ENCODE measurements at regions not wholly inside any gene's neighbourhood (a gene's known extent, or its start where the extent isn't known, plus 50 kb on each side); places are given as distances from the start of the nearest gene placed in this dataset.

GRCh38 chr5:67301285-67301903 is 104.8 kb upstream of the CD180 start:
- no peaks in the 10 kb centered on the region for H3K27me3 ChIP-seq (ENCODE audit: control insufficient read depth in 4 of 4, insufficient read depth in 4 of 4, low read length in 3 of 4)
- H3K27ac ChIP-seq (ENCODE audit: low read depth in 1 of 2, low read length in 2 of 2), result no peak overlapping the region
- H3K4me1 ChIP-seq (ENCODE audit: control insufficient read depth in 4 of 4, insufficient read depth in 4 of 4, low read length in 3 of 4), result no peaks in the 10 kb centered on the region
- no peak for DNase-seq (ENCODE audit: low spot score)
- H3K36me3 ChIP-seq (ENCODE audit: control insufficient read depth in 4 of 4, insufficient read depth in 3 of 4, low read depth in 1 of 4, low read length in 3 of 4), result no peaks in the 10 kb centered on the region
- TF ChIP-seq HNF4A (conservative IDR thresholded peaks at IDR 0.05) (no peak), RAD21 (IDR thresholded peaks at IDR 0.05) (no peak), REST (IDR thresholded peaks at IDR 0.05) (no peak), RXRA (IDR thresholded peaks at IDR 0.05) (no peak), NR2F2 (IDR thresholded peaks at IDR 0.05) (no peak), GABPA (IDR thresholded peaks at IDR 0.05 in 1 of 2, conservative IDR thresholded peaks at IDR 0.05 in 1 of 2) (no peak), JUND (IDR thresholded peaks at IDR 0.05) (no peak), FOXA2 (IDR thresholded peaks at IDR 0.05) (no peak), SP1 (IDR thresholded peaks at IDR 0.05) (no peak), EGR1 (IDR thresholded peaks at IDR 0.05; ENCODE audit: low read depth in 2 of 2) (no peak)
- TF ChIP-seq, protein P1, sequence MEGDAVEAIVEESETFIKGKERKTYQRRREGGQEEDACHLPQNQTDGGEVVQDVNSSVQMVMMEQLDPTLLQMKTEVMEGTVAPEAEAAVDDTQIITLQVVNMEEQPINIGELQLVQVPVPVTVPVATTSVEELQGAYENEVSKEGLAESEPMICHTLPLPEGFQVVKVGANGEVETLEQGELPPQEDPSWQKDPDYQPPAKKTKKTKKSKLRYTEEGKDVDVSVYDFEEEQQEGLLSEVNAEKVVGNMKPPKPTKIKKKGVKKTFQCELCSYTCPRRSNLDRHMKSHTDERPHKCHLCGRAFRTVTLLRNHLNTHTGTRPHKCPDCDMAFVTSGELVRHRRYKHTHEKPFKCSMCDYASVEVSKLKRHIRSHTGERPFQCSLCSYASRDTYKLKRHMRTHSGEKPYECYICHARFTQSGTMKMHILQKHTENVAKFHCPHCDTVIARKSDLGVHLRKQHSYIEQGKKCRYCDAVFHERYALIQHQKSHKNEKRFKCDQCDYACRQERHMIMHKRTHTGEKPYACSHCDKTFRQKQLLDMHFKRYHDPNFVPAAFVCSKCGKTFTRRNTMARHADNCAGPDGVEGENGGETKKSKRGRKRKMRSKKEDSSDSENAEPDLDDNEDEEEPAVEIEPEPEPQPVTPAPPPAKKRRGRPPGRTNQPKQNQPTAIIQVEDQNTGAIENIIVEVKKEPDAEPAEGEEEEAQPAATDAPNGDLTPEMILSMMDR (IDR thresholded peaks at IDR 0.05; ENCODE audit: low read depth, low read length, missing input control), result no peak
- TF ChIP-seq, protein P2, sequence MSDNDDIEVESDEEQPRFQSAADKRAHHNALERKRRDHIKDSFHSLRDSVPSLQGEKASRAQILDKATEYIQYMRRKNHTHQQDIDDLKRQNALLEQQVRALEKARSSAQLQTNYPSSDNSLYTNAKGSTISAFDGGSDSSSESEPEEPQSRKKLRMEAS (IDR thresholded peaks at IDR 0.05), result no peak
- TF ChIP-seq, protein P3, sequence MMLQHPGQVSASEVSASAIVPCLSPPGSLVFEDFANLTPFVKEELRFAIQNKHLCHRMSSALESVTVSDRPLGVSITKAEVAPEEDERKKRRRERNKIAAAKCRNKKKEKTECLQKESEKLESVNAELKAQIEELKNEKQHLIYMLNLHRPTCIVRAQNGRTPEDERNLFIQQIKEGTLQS (IDR thresholded peaks at IDR 0.05), result no peak
- no peak overlapping the region for H3K4me3 ChIP-seq (ENCODE audit: low read depth in 1 of 3, low read length in 3 of 3)
- WGBS, result 72% methylated on average over 8 of the region's 8 CpGs
- no peaks in the 10 kb centered on the region for H3K9me3 ChIP-seq (ENCODE audit: control insufficient read depth in 4 of 4, low read length in 3 of 4)
- H3K9ac ChIP-seq (ENCODE audit: low read depth in 1 of 2, low read length in 2 of 2), result no peak overlapping the region

GRCh38 chr5:67300326-67300725 is 103.7 kb upstream of the CD180 start:
- no peak for DNase-seq (ENCODE audit: low spot score)
- Histone ChIP-seq H3K4me3 (ENCODE audit: low read depth in 1 of 3, low read length in 3 of 3) (no peak overlapping the region), H3K27me3 (ENCODE audit: control insufficient read depth in 4 of 4, insufficient read depth in 4 of 4, low read length in 3 of 4) (no peaks in the 10 kb centered on the region), H3K9ac (ENCODE audit: low read depth in 1 of 2, low read length in 2 of 2) (no peak overlapping the region), H3K27ac (ENCODE audit: low read depth in 1 of 2, low read length in 2 of 2) (no peak overlapping the region), H3K9me3 (ENCODE audit: control insufficient read depth in 4 of 4, low read length in 3 of 4) (no peaks in the 10 kb centered on the region), H3K36me3 (ENCODE audit: control insufficient read depth in 4 of 4, insufficient read depth in 3 of 4, low read depth in 1 of 4, low read length in 3 of 4) (no peaks in the 10 kb centered on the region), H3K4me1 (ENCODE audit: control insufficient read depth in 4 of 4, insufficient read depth in 4 of 4, low read length in 3 of 4) (no peaks in the 10 kb centered on the region)
- TF ChIP-seq HNF4G (IDR thresholded peaks at IDR 0.05), result no peak
- TF ChIP-seq JUND (IDR thresholded peaks at IDR 0.05), result no peak
- no peak for TF ChIP-seq GABPA (IDR thresholded peaks at IDR 0.05 in 1 of 2, conservative IDR thresholded peaks at IDR 0.05 in 1 of 2)
- TF ChIP-seq FOXA1 (IDR thresholded peaks at IDR 0.05), result no peak
- TF ChIP-seq FOXA2 (IDR thresholded peaks at IDR 0.05), result no peak
- 83% methylated on average over 2 of the region's 2 CpGs for WGBS

Measured in liver (tissue), 8 donors.